ENCODE measurements at regions not wholly inside any gene's neighbourhood (a gene's known extent, or its start where the extent isn't known, plus 50 kb on each side); places are given as distances from the start of the nearest gene placed in this dataset.

- no peak overlapping the region for H3K4me3 ChIP-seq (ENCODE audit: low read depth, low read length)
- DNase-seq (ENCODE audit: low read depth), result no peak
- TF ChIP-seq CTCF (conservative IDR thresholded peaks at IDR 0.05; ENCODE audit: low read depth, low read length), result no peak
These were observed 492.5 kb downstream of the AGTPBP1 start for GRCh38 chr9:85249313-85249621.

GRCh38 chr9:85248514-85249312 is 493.0 kb downstream of the AGTPBP1 start:
- TF ChIP-seq CTCF (conservative IDR thresholded peaks at IDR 0.05; ENCODE audit: low read depth, low read length), result no peak
- peak; percentile 24 for DNase-seq (ENCODE audit: low read depth)
- H3K4me3 ChIP-seq (ENCODE audit: low read depth, low read length), result no peak overlapping the region

- no peak for DNase-seq (ENCODE audit: low read depth)
- TF ChIP-seq CTCF (conservative IDR thresholded peaks at IDR 0.05; ENCODE audit: low read depth, low read length), result no peak
- H3K4me3 ChIP-seq (ENCODE audit: low read depth, low read length), result no peak overlapping the region
These were observed 495.2 kb downstream of the AGTPBP1 start for GRCh38 chr9:85246541-85246940.

- H3K4me3 ChIP-seq (ENCODE audit: low read depth, low read length), result no peak overlapping the region
- TF ChIP-seq CTCF (conservative IDR thresholded peaks at IDR 0.05; ENCODE audit: low read depth, low read length), result no peak
- DNase-seq (ENCODE audit: low read depth), result no peak
These were observed 496.9 kb downstream of the AGTPBP1 start for GRCh38 chr9:85244856-85245255.

GRCh38 chr9:85243977-85244376 is 497.8 kb downstream of the AGTPBP1 start:
- DNase-seq (ENCODE audit: low read depth), result no peak
- H3K4me3 ChIP-seq (ENCODE audit: low read depth, low read length), result no peak overlapping the region
- no peak for TF ChIP-seq CTCF (conservative IDR thresholded peaks at IDR 0.05; ENCODE audit: low read depth, low read length)

GRCh38 chr9:85237478-85237877 is 504.3 kb downstream of the AGTPBP1 start:
- no peak for DNase-seq (ENCODE audit: low read depth)
- H3K4me3 ChIP-seq (ENCODE audit: low read depth, low read length), result no peak overlapping the region
- no peak for TF ChIP-seq CTCF (conservative IDR thresholded peaks at IDR 0.05; ENCODE audit: low read depth, low read length)

- TF ChIP-seq CTCF (conservative IDR thresholded peaks at IDR 0.05; ENCODE audit: low read depth, low read length), result no peak
- H3K4me3 ChIP-seq (ENCODE audit: low read depth, low read length), result no peak overlapping the region
- DNase-seq (ENCODE audit: low read depth), result no peak
These were observed 511.7 kb downstream of the AGTPBP1 start for GRCh38 chr9:85230081-85230480.

Measured in choroid plexus epithelial cell (primary cell).